Activated CD4-positive, alpha-beta T cell treated with anti-CD3 and anti-CD28 coated beads, Interleukin-2, amount 10 ng/mL, durations not matched to agents 24 days and 14 days (primary cell): ENCODE measurements at regions not wholly inside any gene's neighbourhood (a gene's known extent, or its start where the extent isn't known, plus 50 kb on each side); places are given as distances from the start of the nearest gene placed in this dataset.

Experiments
- DNase-seq: peaks from one replicate; pipeline ENCODE4 v3.0.0; 2022
- H3K27ac Mint-ChIP-seq: one replicate; pipeline ENCODE4 v1.8.0; 2022; ENCODE audit warnings: mild to moderate bottlenecking, mixed read lengths
- H3K27me3 Mint-ChIP-seq: one replicate; pipeline ENCODE4 v1.8.0; 2022; ENCODE audit warnings: mixed read lengths
- H3K36me3 Mint-ChIP-seq: one replicate; pipeline ENCODE4 v1.8.0; 2022; ENCODE audit warnings: low read depth, mild to moderate bottlenecking, mixed read lengths
- H3K4me1 Mint-ChIP-seq: one replicate; pipeline ENCODE4 v1.8.0; 2021; ENCODE audit warnings: mixed read lengths
- H3K4me3 Mint-ChIP-seq: one replicate; pipeline ENCODE4 v1.8.0; 2022; ENCODE audit warnings: mild to moderate bottlenecking, moderate library complexity, mixed read lengths
- H3K9me3 Mint-ChIP-seq: one replicate; pipeline ENCODE4 v1.8.0; 2021; ENCODE audit warnings: mixed read lengths
- intact Hi-C: fragments of 100-400 bp; cut with micrococcal nuclease; formaldehyde crosslinking; loops from one replicate; pipeline ENCODE4 v1.15.1; 2023

GRCh38 chr2:101622210-101623030 lies 75.1 kb upstream of the MAP4K4 start:
- Mint-ChIP-seq H3K36me3 (peaks cover under 1% of the 10 kb centered on the region), H3K27ac (peak overlapping the region; percentile 17), H3K27me3 (no peaks in the 10 kb centered on the region), H3K4me3 (peak overlapping the region; percentile 23), H3K9me3 (peaks cover under 1% of the 10 kb centered on the region), H3K4me1 (peaks cover 22% of the 10 kb centered on the region)
- no peak for DNase-seq
- intact Hi-C loops = loop anchor here (2.0 kb wide), 1 partner anchor 30 kb away; no protein-coding TSS in a partner anchor

- Mint-ChIP-seq H3K27ac (no peak overlapping the region), H3K4me3 (no peak overlapping the region), H3K4me1 (peaks cover 17% of the 10 kb centered on the region), H3K27me3 (peaks cover 3% of the 10 kb centered on the region), H3K9me3 (no peaks in the 10 kb centered on the region), H3K36me3 (no peaks in the 10 kb centered on the region)
- intact Hi-C loops = no loop called here
- no peak for DNase-seq
Measured at GRCh38 chr2:101619191-101619591, 78.3 kb upstream of the MAP4K4 start.

- H3K36me3 Mint-ChIP-seq = no peaks in the 10 kb centered on the region
- no peak for DNase-seq
- intact Hi-C loops = no loop called here
- H3K27me3 Mint-ChIP-seq = peaks cover 3% of the 10 kb centered on the region
- H3K4me3 Mint-ChIP-seq = no peak overlapping the region
- peaks cover 7% of the 10 kb centered on the region for H3K4me1 Mint-ChIP-seq
- H3K27ac Mint-ChIP-seq = no peak overlapping the region
- H3K9me3 Mint-ChIP-seq = no peaks in the 10 kb centered on the region
Measured at GRCh38 chr2:101617796-101618195, 79.7 kb upstream of the MAP4K4 start.

- intact Hi-C loops = no loop called here
- no peak for DNase-seq
- Mint-ChIP-seq H3K9me3 (no peaks in the 10 kb centered on the region), H3K4me1 (peaks cover 2% of the 10 kb centered on the region), H3K36me3 (no peaks in the 10 kb centered on the region), H3K27ac (no peak overlapping the region), H3K4me3 (no peak overlapping the region), H3K27me3 (peaks cover 3% of the 10 kb centered on the region)
Measured at GRCh38 chr2:101617188-101617587, 80.3 kb upstream of the MAP4K4 start.

DNA sequence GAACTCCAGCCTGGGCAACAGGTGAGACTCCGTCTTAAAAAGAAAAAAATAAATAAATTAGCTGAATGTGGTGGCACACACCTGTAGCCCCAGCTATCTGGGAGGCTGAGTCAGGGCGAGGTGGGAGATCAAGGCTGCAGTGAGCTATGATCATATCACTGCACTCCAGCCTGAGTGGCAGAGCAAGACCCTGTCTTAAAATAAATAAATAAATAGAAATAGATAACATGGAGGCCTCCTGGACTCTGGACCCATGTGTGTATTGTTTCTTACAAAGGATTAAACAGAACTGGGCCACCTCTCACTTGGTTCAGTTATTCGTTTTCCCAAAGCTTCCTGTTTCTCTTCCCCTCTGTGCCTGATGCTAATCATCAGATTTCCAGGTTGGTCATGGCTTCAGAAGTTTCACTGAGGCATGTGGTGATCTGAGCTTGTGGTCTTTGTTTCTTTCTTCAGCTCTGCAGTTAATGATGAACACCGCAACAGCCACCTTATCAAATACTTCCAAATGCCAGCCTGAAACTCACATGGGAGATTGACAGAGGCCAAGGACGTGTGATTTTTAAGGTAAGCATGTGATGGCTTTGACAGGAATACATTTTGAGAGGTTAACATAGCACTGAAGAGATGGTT lies 83.3 kb upstream of the MAP4K4 start:
- H3K36me3 Mint-ChIP-seq = peaks cover 2% of the 10 kb centered on the region
- peaks cover 4% of the 10 kb centered on the region for H3K9me3 Mint-ChIP-seq
- H3K4me1 Mint-ChIP-seq = no peaks in the 10 kb centered on the region
- no peak overlapping the region for H3K4me3 Mint-ChIP-seq
- peaks cover 3% of the 10 kb centered on the region for H3K27me3 Mint-ChIP-seq
- intact Hi-C loops = no loop called here
- H3K27ac Mint-ChIP-seq = no peak overlapping the region
- DNase-seq = no peak

- no peak for DNase-seq
- intact Hi-C loops = no loop called here
- H3K4me1 Mint-ChIP-seq = no peaks in the 10 kb centered on the region
- no peak overlapping the region for H3K27ac Mint-ChIP-seq
- peaks cover 2% of the 10 kb centered on the region for H3K36me3 Mint-ChIP-seq
- H3K4me3 Mint-ChIP-seq = no peak overlapping the region
- peaks cover 3% of the 10 kb centered on the region for H3K27me3 Mint-ChIP-seq
- H3K9me3 Mint-ChIP-seq = peaks cover 4% of the 10 kb centered on the region
Measured at GRCh38 chr2:101613056-101613704, 84.3 kb upstream of the MAP4K4 start.

GRCh38 chr2:101612019-101612418 lies 85.5 kb upstream of the MAP4K4 start:
- no peak for DNase-seq
- peaks cover under 1% of the 10 kb centered on the region for H3K27me3 Mint-ChIP-seq
- peaks cover 4% of the 10 kb centered on the region for H3K9me3 Mint-ChIP-seq
- intact Hi-C loops = no loop called here
- no peaks in the 10 kb centered on the region for H3K4me1 Mint-ChIP-seq
- no peak overlapping the region for H3K4me3 Mint-ChIP-seq
- H3K27ac Mint-ChIP-seq = no peak overlapping the region
- H3K36me3 Mint-ChIP-seq = peaks cover 2% of the 10 kb centered on the region

DNA sequence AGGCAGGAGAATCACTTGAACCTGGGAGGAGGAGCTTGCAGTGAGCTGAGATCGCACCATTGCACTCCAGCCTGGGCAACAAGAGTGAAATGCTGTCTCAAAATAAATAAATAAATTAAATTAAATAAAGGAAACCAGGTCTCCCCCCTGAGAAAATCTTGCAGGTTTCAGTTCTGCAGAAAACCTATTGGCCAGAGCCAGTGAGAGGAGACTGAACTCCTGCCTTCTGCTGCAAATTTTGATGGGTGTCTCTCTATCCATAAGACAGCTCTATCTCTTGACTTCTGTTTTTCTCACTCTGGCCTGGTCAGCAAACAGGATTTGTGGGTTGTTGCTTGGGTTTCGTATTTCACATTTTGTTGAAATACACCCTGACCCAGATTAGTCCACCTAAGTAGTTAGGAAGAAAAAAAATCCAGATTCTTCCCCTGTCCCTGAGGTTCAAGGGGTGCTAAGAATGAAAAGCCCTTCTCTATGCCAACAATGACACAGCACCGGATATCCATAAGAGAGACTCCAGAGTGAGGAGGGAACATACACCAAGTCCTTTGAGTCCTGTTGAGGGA lies 86.7 kb upstream of the MAP4K4 start:
- Mint-ChIP-seq H3K27me3 (no peaks in the 10 kb centered on the region), H3K9me3 (peaks cover 4% of the 10 kb centered on the region), H3K4me1 (no peaks in the 10 kb centered on the region), H3K36me3 (peaks cover 2% of the 10 kb centered on the region), H3K4me3 (no peak overlapping the region), H3K27ac (no peak overlapping the region)
- no peak for DNase-seq
- intact Hi-C loops = no loop called here

- intact Hi-C loops = no loop called here
- Mint-ChIP-seq H3K36me3 (peaks cover 2% of the 10 kb centered on the region), H3K4me3 (no peak overlapping the region), H3K27me3 (peaks cover 5% of the 10 kb centered on the region), H3K4me1 (no peaks in the 10 kb centered on the region), H3K27ac (no peak overlapping the region), H3K9me3 (peaks cover 4% of the 10 kb centered on the region)
- no peak for DNase-seq
Measured at GRCh38 chr2:101609433-101609832, 88.1 kb upstream of the MAP4K4 start.

DNA sequence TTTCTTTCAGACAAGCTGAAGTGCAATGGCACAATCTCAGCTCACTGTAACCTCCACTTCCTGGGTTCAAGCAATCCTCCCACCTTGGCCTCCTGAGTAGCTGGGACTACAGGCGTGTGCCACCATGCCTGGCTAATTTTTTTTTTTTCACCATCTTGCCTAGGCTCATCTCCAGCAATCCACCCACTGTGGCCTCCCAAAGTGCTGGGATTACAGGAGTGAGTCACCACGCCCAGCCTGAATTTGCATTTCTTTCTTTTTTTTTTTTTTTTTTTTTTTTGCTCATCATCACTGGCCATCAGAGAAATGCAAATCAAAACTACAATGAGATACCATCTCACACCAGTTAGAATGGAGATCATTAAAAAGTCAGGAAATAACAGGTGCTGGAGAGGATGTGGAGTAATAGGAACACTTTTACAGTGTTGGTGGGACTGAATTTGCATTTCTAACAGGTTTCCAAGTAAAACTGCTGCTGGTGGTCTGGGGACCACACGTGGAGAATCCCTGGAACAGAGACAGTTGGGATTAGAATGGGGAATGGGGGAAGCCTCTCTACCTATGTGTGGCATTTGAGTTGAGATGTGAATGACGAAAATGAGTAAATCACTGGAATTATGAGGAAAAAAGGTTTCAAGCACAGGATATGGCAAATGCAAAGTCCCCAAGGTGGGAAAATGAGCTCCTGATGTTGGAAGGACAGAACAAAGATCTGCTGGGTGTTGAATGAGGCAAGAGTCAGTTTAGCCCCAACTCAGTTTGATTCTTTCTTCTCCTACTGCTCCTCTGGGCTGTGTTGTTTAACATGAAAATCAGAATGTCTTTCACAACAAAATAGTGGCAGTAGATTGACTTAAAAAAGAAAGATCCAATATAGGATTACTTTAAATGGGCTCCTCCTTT lies 88.8 kb upstream of the MAP4K4 start:
- Mint-ChIP-seq H3K4me3 (no peak overlapping the region), H3K27ac (no peak overlapping the region), H3K9me3 (peaks cover 4% of the 10 kb centered on the region), H3K36me3 (peaks cover 2% of the 10 kb centered on the region), H3K27me3 (peaks cover 11% of the 10 kb centered on the region), H3K4me1 (no peaks in the 10 kb centered on the region)
- intact Hi-C loops = no loop called here
- no peak for DNase-seq

GRCh38 chr2:101597347-101597944 lies 100.1 kb upstream of the MAP4K4 start:
- no peak for DNase-seq
- no peak overlapping the region for H3K4me3 Mint-ChIP-seq
- H3K27me3 Mint-ChIP-seq = no peaks in the 10 kb centered on the region
- intact Hi-C loops = no loop called here
- peaks cover 6% of the 10 kb centered on the region for H3K4me1 Mint-ChIP-seq
- no peak overlapping the region for H3K27ac Mint-ChIP-seq
- H3K36me3 Mint-ChIP-seq = no peaks in the 10 kb centered on the region
- H3K9me3 Mint-ChIP-seq = peaks cover 5% of the 10 kb centered on the region

GRCh38 chr2:101596333-101596732 lies 101.2 kb upstream of the MAP4K4 start:
- no peaks in the 10 kb centered on the region for H3K36me3 Mint-ChIP-seq
- peaks cover 5% of the 10 kb centered on the region for H3K9me3 Mint-ChIP-seq
- H3K27me3 Mint-ChIP-seq = no peaks in the 10 kb centered on the region
- H3K4me1 Mint-ChIP-seq = peaks cover 6% of the 10 kb centered on the region
- no peak overlapping the region for H3K4me3 Mint-ChIP-seq
- DNase-seq = no peak
- intact Hi-C loops = no loop called here
- no peak overlapping the region for H3K27ac Mint-ChIP-seq

DNA sequence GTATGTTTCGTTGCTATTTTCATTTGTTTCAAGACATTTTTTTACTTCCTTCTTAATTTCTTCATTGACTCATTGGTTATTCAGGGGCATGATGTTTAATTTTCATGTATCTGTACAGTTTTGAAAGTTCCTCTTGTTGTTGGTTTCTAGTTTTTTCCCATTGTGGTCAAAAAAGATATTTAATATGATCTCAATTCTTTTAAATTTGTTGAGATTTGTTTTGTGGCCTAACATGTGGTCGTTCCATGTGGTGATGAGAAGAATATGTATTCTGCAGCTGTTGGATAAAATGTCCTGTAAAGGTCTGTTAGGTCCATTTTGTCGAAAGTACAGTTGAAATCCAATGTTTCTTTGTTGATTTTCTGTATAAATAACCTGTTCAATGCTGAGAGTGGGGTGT lies 110.3 kb upstream of the MAP4K4 start:
- peaks cover 4% of the 10 kb centered on the region for H3K36me3 Mint-ChIP-seq
- peaks cover 33% of the 10 kb centered on the region for H3K9me3 Mint-ChIP-seq
- no peak overlapping the region for H3K4me3 Mint-ChIP-seq
- H3K27ac Mint-ChIP-seq = no peak overlapping the region
- no peak for DNase-seq
- H3K27me3 Mint-ChIP-seq = peaks cover 14% of the 10 kb centered on the region
- no peaks in the 10 kb centered on the region for H3K4me1 Mint-ChIP-seq
- intact Hi-C loops = no loop called here
